ENCODE measurements at regions not wholly inside any gene's neighbourhood (a gene's known extent, or its start where the extent isn't known, plus 50 kb on each side); places are given as distances from the start of the nearest gene placed in this dataset.

GRCh38 chr6:33863084-33863483 lies 59.3 kb upstream of the MLN start:
- no peak overlapping the region for H3K27ac ChIP-seq (ENCODE audit: low read depth, low read length)
- H3K4me1 ChIP-seq (ENCODE audit: control insufficient read depth, low read length): peaks cover 5% of the 10 kb centered on the region; the same call in 1 of the 2 replicates
- H3K27me3 ChIP-seq (ENCODE audit: control insufficient read depth, low read length): peaks cover 20% of the 10 kb centered on the region

GRCh38 chr6:33862536-33862935 lies 58.7 kb upstream of the MLN start:
- Histone ChIP-seq H3K27me3 (ENCODE audit: control insufficient read depth, low read length) (peaks cover 24% of the 10 kb centered on the region), H3K9me3 (ENCODE audit: control insufficient read depth, insufficient read depth, low read length) (no peaks in the 10 kb centered on the region), H3K27ac (ENCODE audit: low read depth, low read length) (no peak overlapping the region), H3K79me2 (ENCODE audit: control insufficient read depth, low read length) (no peaks in the 10 kb centered on the region), H3K9me2 (replicated peaks; ENCODE audit: control insufficient read depth, low read length) (no peaks in the 10 kb centered on the region), H3K36me3 (ENCODE audit: control insufficient read depth, low read length) (no peaks in the 10 kb centered on the region), H3K4me1 (ENCODE audit: control insufficient read depth, low read length) (peaks cover 5% of the 10 kb centered on the region; the same call in 1 of the 2 replicates), H3F3A (ENCODE audit: control insufficient read depth, insufficient read depth) (no peaks in the 10 kb centered on the region), H3K4me2 (ENCODE audit: low read length) (no peak overlapping the region), H3K4me3 (ENCODE audit: low read length) (no peak overlapping the region), H4K20me1 (ENCODE audit: control insufficient read depth, insufficient read depth, low read depth, low read length) (no peaks in the 10 kb centered on the region)
- TF ChIP-seq CTCF (IDR thresholded peaks at IDR 0.05; ENCODE audit: low read depth, low read length, poor library complexity, severe bottlenecking) (no peak), EZH2phosphoT487 (IDR thresholded peaks at IDR 0.05; ENCODE audit: borderline replicate concordance, low read length) (no peak)

More at GRCh38 chr6:33863084-33863483, 59.3 kb upstream of the MLN start:
- no peaks in the 10 kb centered on the region for H3K9me2 ChIP-seq (replicated peaks; ENCODE audit: control insufficient read depth, low read length)
- H3K36me3 ChIP-seq (ENCODE audit: control insufficient read depth, low read length): no peaks in the 10 kb centered on the region
- no peak overlapping the region for H3K4me3 ChIP-seq (ENCODE audit: low read length)
- H3K9me3 ChIP-seq (ENCODE audit: control insufficient read depth, insufficient read depth, low read length): no peaks in the 10 kb centered on the region
- TF ChIP-seq CTCF (IDR thresholded peaks at IDR 0.05; ENCODE audit: low read depth, low read length, poor library complexity, severe bottlenecking) (no peak), EZH2phosphoT487 (IDR thresholded peaks at IDR 0.05; ENCODE audit: borderline replicate concordance, low read length) (no peak)
- H3K79me2 ChIP-seq (ENCODE audit: control insufficient read depth, low read length): no peaks in the 10 kb centered on the region
- H3K4me2 ChIP-seq (ENCODE audit: low read length): no peak overlapping the region
- no peaks in the 10 kb centered on the region for H3F3A ChIP-seq (ENCODE audit: control insufficient read depth, insufficient read depth)
- no peaks in the 10 kb centered on the region for H4K20me1 ChIP-seq (ENCODE audit: control insufficient read depth, insufficient read depth, low read depth, low read length)

- no peaks in the 10 kb centered on the region for H3F3A ChIP-seq (ENCODE audit: control insufficient read depth, insufficient read depth)
- 0 out of 2 replicates have a peak, but pooled peaks cover 6% of the 10 kb centered on the region for H4K20me1 ChIP-seq (ENCODE audit: control insufficient read depth, insufficient read depth, low read depth, low read length)
- no peak overlapping the region for H3K4me2 ChIP-seq (ENCODE audit: low read length)
- H3K9me2 ChIP-seq (replicated peaks; ENCODE audit: control insufficient read depth, low read length): no peaks in the 10 kb centered on the region
- H3K4me1 ChIP-seq (ENCODE audit: control insufficient read depth, low read length): peaks cover 8% of the 10 kb centered on the region
- H3K79me2 ChIP-seq (ENCODE audit: control insufficient read depth, low read length): no peaks in the 10 kb centered on the region
- peaks cover 29% of the 10 kb centered on the region for H3K27me3 ChIP-seq (ENCODE audit: control insufficient read depth, low read length)
- no peaks in the 10 kb centered on the region for H3K36me3 ChIP-seq (ENCODE audit: control insufficient read depth, low read length)
- no peak overlapping the region for H3K4me3 ChIP-seq (ENCODE audit: low read length)
- TF ChIP-seq EZH2phosphoT487 (IDR thresholded peaks at IDR 0.05; ENCODE audit: borderline replicate concordance, low read length): no peak
- TF ChIP-seq CTCF (IDR thresholded peaks at IDR 0.05; ENCODE audit: low read depth, low read length, poor library complexity, severe bottlenecking): no peak
- H3K27ac ChIP-seq (ENCODE audit: low read depth, low read length): no peak overlapping the region
- no peaks in the 10 kb centered on the region for H3K9me3 ChIP-seq (ENCODE audit: control insufficient read depth, insufficient read depth, low read length)
Observed at GRCh38 chr6:33861722-33862121, 57.9 kb upstream of the MLN start.
